Suppressor macrophage treated with lipopolysaccharide for 4 hours (primary cell): ENCODE measurements at regions not wholly inside any gene's neighbourhood (a gene's known extent, or its start where the extent isn't known, plus 50 kb on each side); places are given as distances from the start of the nearest gene placed in this dataset.
"Not testable (repeated sequence)": the region's sequence is repeated elsewhere in the genome, so short reads cannot be mapped to it uniquely, and the experiment has no call there.

Experiments used
- DNase-seq: peaks from one replicate; pipeline ENCODE4 v3.0.0-alpha.2; 2020

DNA sequence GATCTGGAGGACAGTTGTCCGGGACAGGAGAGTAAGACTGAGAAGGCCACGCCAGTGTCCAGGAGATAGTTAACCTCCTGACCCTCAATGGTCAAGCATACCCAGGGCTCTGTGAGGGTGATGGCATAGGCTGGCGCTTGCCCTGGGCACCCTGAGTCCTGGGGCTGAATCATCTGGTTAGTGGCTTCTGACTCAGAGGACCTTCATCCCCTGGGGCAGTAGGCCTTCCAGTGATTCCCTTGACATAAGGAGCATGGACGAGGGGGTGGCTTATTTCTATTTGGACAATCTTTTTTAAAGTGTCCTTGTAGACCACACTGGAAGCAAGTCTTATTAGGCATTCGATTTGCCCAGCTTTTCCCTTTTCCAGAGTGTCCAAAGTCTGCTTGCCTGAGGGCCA lies 108.4 kb upstream of the SHISA3 start:
- not testable (repeated sequence) for DNase-seq

DNA sequence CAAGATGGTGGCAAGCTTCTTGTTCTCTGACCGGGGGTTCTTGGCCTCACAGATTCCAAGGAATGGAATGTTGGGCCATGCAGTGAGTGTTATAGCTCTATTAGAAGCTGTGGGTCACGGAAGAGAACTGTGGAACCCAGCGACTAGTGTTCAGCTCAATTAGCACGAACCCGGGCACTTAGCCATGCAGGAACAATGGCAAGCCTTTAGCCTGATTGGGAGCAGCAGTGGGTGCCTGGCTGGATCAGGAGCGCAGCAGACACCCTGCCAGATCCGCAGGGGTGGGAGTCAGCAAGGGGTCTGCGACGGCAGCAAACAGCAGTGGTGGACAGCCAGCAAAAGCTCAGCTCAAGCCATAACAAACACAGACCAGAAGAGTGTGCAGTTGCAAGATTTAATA lies 105.1 kb upstream of the SHISA3 start:
- not testable (repeated sequence) for DNase-seq

DNA sequence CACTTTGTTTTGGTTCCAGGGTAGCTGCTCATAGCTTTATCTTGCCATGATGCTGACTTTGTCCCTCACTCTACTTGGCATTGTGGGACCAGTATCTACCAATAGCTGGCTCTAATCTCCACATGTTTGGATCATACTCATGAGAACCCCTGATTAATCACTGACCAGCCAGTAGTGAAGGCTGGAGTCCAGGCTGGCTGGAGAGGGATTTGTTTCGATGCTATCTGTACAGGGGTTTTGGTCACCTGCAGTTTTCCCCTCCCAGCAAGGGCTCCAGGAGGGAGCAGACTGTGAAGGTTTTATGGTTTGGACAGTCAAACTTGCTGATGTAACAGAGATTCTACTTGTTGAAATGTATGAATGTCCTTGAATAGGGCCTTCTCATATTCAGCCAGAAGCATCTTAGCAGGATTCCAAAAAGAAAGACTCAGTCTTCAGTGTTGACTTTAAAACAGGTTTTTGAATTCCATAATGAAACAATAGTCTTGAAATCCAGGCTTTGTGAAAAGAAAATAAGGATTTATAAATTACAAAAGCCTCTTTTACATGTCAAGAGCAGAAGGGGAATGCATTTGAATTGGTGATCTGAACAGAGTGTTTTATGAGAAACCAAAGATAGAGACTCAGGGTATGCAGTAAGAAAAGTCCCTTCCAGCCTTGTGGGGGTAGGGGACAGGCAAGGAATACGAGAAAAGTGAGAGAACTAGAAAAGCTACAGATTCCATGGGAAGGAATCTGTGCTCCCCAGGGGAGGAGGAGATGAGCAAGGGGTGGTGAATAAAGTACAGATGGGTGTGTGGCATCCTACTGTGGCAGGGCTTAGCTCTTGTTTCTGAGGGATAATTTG lies 103.1 kb upstream of the SHISA3 start:
- DNase-seq, result no peak

DNA sequence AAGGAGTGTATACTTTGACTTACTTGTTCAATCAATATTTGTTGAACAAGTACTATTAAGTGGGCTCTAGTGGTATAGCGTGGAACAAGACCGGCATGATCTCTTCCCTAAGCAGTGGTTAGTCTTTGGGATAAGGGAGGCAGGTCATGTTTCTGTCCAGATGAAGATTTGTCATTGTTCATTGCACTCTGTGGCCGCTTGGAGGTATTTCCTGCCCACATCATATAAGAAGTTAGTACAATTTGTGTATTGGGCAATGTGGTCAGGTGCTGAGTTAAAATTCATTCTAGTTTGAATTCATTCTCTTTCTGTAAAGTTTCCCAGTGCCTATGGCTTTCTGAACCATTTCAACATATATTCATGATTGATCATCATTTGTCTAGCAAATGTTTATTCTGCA lies 101.1 kb upstream of the SHISA3 start:
- DNase-seq, result no peak

DNA sequence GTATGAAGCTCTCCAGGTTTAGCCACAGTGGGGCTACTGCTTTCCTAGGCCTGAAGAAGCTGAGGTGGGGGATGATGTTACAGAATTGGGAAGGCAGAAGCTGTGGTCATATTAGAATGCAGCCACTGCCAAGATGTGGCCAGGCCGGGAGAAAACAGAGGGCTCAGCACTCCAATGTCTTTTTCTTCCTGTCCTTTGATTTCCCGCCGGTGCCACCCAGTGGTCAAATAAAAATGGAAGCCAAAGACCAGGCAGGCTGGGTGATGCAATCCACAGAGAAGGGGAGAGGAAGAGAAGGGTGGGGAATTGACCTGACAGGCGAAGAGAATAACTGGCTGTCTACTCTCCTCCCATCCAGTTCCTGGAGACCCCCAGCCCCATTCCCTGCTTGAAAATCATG lies 94.9 kb upstream of the SHISA3 start:
- peak; percentile 9 for DNase-seq

DNA sequence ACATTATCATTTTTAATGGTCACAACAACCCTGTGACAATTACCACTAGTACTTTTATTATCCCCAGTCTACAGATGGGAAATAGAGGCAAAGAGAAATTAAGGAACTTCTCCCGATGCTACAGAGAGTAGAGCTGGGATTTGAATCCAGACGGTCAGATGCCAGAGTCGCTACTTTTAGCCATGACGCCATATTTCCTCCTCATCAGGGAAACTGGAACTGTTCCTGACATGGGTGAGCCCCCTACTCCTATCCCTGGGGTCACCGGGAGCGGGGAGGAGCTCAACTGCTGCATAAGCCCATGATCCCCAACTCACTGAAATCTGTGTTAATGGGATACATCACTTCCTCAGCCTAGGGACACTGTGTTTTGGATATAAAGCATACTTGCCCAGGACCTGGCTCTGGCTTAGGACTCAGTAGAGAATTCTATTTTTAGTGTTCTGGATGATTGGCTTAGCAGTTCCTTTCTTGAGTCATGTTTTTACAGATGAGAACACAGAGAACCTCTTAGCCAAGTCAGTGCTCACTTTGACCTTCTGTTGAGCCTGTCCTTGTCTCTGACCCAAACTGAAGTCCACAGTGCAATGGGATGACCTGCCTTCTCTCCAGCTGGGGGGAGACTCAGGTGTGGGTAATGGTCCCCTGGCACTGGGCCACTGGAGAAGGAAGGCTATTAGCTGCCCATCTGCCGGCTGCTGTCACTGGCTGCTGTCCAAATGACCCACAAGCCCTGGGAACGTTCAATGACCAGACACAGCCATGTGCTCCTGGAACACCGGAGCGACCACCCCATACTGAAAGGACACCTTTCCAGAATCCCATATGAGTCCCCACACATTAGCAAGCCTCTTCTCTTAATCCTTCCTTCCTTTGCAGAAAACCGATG lies 90.8 kb upstream of the SHISA3 start:
- no peak for DNase-seq

DNA sequence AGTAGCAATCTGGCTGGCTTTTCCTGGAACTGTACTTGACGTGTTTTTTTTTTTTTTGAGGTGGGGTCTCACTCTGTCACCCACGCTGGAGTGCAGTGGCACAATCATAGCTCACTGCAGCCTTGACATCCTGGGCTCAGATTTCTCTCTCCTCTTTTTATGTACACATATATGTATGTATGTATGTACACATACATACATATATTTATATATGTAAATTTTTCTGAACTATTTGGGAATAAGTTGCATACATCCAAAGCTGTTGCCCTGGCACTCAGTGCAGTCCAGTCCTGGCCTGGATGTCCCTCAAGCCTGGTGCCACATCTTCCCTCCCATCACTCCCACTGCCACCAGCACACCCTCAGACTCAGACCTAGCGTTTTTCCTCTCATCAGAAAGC lies 89.0 kb upstream of the SHISA3 start:
- no peak for DNase-seq

DNA sequence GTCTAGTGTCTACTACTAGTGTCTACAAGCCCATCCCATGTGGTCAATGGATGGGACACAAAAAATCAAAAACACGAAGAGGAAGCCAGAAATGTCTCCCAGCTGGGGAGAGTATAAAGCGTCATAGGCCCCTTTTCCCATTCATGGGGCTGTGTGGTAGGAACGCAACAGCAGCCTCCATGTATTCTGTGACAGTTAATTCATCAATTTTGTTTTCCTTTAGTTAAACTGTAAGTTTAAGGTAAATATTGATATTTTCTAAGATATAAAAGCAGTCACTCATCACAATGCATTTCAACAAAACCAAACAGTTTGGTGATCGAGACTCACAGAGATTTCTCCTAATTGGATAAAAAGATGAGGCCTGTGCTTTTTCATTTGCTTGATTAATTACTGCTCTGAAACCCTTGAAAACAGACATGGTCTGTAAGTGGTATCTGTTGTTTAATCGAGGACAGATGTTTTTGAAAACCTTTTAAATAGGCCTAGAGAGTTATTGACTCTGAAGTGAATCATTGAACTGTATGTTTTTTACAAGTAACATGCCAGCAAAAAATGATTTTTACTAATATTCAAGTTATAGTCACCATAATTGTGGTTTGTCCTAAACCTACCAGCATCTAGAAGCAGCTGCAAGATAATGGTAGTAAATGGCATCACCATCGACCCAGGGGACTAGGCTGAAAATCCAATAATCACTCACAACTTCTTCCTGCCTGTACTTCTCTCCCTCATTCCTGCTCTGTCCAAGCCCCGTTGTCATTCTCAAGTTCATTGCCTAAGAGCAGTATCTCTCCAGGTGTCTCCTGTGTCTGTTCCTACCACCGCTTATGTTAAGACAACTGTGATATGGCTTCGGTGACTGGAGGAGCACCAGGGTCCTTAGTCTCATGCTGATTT lies 87.7 kb upstream of the SHISA3 start:
- DNase-seq, result no peak

DNA sequence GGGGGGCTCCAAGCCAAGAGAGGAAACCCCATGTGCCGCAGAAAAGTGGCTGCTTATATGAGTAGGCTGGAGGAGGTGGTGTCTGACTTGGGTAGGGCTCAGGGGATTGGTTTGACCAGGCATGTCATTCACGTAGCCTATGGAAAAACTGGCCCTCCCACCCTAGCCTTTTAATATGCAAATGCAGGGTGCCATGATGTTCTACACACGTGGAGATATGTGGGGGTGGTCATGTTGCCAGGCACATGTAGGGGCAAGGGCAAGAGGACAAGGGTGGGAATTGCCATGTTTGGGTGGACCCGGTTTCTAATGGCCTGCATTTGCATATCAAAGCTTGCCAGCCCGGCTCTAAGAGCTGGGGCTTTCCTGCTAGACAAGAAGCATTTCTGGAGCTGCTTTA lies 86.9 kb upstream of the SHISA3 start:
- DNase-seq, result no peak

DNA sequence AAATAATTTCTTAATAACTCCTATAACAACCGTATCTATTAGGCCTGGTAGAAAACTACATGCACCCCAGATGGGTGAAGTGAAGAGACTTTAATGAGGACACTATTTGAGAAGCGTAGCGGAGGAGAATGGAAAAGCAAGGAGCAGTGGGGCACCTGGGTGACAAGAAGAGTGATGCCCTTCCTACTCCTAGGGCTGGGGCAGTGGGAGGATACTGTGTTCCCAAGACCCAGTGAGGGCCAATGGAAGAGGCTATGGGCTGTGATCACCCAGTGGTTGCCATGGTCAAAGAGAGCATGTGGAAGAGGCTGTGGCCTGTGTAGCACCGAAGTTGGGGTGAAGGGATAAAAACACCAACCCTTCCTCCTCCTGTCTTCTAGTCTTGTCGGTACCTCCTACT lies 86.5 kb upstream of the SHISA3 start:
- DNase-seq, result no peak

DNA sequence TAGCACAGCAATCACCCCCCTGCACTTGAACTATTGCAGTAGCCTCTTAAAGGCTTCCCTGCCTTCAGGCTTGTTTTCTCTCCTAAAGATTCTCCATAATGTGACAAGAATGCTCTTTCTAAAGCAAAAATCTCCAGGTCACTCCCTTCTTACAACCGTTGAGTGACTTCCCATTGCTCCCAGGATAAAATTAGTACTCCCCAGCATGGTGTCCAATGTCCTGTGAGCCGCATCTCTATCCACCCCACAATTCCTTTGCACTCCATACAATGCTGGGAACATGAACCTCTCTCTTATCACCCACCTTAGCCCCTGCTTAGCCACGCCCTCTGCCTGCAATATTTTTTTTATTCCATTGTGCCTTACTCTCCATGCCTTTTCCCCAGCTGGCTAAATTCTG lies 85.7 kb upstream of the SHISA3 start:
- no peak for DNase-seq

DNA sequence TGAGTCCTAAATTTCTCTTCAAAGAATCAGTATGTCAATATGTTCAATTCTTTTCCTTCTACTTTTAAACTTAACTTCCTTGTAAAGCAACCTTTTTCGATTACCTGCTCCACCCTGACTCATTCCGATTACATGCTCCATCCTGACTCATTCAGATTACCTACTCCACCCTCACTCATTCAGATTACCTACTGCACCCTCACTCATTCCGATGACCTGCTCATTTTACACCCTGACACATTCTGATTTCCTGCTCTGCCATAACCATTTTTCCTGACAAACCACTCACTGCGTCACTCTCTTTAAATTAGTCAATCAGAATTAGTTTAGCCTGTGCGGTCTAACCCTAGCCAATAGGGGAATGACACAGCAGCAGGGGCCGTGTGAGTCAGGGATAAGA lies 83.9 kb upstream of the SHISA3 start:
- not testable (repeated sequence) for DNase-seq

DNA sequence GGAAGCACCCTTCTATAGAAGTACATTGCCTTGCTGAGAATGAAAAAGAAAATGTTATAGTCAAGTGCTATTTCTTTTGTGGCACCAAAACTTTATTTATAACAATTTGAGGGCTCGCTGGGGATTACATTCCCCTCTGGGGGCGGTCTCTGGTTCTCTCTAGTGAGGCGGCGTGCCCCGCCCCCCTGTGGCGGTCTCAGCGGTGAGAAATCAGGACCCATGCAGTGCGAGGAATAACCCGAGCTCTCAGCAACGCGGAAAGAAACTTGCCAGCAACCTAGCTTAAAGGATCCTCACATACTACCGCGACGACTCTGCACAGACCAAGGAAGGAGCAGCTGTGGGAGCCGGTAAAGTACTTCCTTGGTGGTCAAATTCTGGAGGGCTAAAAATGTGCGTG lies 83.4 kb upstream of the SHISA3 start:
- no peak for DNase-seq

DNA sequence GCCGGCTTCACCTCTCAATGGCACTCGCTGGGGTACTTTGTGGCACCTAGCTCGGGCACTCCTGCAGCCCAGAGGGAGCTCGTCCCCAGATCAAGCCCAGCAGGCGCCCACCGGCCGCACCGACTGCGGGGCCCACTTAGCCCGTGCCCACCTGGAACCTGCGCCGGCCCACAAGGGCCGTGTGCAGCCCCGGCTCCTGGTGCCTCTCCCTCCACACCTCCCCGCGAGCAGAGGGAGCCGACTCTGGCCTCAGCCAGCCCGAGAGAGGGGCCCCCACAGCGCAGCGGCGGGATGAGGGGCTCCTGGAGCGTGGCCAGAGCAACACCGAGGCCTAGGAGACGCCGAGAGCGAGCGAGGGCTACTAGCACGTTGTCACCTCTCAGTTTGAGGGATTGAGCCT lies 82.1 kb upstream of the SHISA3 start:
- DNase-seq, result no peak

DNA sequence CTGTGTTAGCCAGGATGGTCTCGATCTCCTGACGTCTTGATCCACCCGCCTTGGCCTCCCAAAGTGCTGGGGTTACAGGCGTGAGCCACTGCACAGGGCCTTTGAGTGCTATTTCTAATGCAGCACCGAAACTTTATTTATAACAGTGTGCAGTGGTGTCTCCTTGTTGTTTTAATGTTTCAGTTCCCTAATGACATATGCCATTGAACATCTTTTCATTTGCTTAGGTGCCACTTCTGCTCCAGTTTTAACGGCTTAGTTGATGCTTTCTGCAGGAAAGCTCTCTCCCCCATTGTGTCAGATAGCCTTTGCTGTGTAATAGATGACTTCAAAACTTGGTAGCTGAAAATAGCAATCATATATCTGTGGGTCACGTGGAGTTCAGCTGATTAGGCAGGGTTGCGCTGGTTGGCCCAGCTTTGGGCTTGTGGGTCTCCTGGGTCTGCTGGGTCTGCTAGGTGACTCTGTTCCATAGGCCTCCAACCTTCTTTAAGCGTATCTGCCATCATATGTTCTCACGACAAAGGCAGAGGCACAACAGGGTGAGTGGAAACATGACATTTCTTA lies 76.4 kb upstream of the SHISA3 start:
- DNase-seq, result no peak

DNA sequence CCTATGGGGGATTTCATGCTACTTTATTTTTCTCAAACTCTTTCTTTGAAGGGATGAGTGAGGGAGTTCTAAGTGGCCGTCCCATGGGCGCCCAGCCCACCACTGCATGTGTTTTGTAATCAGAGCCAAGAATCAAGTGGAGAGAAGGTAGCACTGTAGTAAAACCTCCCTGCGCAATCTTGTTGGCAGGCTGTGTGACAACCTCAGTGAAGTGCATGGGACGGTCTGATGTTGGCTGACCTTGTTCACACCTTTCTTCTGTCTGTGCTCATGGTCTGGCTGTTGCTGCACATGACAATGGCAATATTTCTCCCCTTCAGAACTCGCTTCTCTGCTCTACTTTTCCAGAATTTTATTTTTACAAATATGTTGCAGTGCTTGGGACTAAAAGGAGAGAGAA lies 71.2 kb upstream of the SHISA3 start:
- no peak for DNase-seq

DNA sequence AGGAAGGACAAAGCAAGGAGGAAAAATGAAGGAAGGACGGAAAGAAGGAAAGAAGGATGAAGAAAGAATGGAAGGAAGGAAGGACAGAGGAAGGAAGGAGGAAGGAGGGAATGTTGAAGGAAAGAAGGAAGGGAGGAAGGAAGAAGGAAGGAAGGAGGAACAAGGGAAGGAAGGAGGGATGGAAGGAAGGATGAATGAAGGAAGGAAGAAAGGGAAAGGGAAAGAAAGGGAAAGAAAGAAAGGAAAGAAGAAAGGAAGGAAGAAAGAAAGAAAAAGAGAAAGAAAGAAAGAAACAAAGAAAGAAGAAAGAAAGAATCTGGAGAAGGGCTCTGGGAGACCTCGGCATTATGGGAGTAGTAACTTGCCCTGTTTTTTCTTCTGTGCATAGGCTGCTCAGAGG lies 70.8 kb upstream of the SHISA3 start:
- no peak for DNase-seq

DNA sequence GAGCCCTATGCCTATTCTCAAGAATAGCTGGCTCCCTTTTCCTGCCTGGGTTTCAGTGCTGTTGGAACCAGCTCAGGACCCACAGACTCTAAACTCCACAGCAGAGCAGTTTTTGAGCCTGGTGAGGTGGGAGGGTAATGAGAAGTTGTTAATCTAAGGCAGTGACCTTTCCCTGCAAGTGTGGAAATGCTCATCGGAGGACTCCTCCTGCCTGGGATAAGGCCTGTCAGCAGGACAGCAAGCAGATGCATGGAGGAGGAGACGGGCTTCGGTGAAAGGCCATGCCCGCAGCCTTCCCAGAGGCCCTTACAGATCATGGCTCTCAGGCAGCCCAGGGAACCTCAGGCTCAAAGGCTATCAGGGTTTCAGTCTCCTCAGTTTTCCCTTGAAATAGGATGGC lies 70.0 kb upstream of the SHISA3 start:
- DNase-seq, result no peak

DNA sequence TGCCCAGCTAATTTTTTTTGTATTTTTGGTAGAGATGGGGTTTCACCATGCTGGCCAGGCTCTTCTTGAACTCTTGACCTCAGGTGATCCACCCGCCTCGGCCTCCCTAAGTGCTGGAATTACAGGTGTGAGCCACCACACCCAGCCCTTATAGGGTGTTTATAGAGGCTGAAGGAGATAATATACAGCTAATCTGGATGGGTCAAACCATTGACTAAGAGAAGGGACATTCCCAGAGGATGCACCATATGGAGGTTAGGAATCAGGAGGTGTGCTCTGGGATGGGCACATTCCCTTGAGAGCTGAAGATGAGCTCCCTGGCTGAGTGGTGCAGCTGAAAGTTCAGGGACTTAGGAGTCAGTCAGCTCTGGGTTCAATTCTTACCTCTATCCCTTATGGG lies 68.3 kb upstream of the SHISA3 start:
- no peak for DNase-seq

DNA sequence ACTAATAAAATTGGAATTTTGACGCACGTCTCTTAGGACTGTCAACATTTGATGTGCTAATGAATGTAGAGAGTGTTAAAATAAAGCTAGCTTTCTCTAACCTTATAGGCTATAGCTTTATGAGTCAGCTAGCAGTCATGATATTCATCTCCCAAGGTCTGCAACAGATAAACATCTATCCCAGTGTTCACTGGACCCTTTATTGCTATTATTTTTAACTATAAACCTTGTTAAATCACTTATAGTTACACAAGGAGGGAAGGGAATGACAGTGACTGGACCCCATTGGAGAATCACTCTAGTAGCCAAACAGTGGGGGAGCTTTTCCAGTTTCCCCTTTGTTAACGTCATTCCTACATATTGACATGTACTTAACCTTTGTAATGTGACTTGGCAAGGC lies 67.9 kb upstream of the SHISA3 start:
- DNase-seq, result no peak

DNA sequence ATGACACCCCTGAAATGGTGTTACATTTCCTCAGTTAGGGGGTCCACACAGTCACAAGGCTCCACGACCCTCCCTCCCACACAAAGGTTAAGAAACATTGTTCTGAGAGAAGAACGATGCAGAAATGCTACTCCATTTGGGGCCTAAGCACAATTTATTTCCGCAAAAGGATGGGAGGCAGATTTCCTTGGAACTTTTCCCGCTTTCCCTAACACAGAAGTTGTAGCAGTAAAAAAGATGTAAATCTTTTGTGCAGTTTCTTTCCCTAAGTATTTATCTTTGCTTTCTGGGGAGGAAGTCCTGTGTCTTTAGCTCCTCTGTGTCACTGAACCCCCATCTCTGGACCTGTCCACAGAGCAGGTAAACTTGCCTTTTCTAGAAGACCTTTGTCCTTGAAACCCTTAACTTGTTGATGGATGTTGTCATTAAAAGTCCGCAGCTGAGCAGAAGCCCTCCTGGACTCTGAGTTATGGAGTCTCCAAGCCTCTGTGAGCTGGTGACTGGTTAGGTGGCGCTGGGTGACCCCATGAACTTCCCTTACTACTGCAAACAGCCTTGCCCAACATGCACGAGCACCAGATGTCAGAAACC lies 67.2 kb upstream of the SHISA3 start:
- DNase-seq, result no peak

DNA sequence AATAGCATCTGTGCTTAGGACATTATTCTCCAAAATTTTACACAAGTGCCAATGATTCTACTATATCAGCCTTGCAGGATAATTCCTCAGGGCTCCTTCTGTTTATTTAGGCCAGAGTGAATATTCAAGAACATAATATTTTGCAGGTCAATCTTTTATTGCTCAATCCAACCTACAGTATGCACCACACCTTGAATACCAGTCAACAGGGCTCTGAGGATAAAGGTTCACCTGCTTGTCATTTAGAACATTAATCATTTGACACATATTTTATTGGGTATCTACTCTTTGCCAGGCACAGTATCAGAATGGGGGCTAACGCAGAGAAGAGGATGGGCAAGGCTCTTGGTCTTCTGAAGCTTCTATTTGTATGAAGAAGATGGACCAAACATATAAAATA lies 66.2 kb upstream of the SHISA3 start:
- no peak for DNase-seq
